ENCODE measurements at regions not wholly inside any gene's neighbourhood (a gene's known extent, or its start where the extent isn't known, plus 50 kb on each side); places are given as distances from the start of the nearest gene placed in this dataset.

DNA sequence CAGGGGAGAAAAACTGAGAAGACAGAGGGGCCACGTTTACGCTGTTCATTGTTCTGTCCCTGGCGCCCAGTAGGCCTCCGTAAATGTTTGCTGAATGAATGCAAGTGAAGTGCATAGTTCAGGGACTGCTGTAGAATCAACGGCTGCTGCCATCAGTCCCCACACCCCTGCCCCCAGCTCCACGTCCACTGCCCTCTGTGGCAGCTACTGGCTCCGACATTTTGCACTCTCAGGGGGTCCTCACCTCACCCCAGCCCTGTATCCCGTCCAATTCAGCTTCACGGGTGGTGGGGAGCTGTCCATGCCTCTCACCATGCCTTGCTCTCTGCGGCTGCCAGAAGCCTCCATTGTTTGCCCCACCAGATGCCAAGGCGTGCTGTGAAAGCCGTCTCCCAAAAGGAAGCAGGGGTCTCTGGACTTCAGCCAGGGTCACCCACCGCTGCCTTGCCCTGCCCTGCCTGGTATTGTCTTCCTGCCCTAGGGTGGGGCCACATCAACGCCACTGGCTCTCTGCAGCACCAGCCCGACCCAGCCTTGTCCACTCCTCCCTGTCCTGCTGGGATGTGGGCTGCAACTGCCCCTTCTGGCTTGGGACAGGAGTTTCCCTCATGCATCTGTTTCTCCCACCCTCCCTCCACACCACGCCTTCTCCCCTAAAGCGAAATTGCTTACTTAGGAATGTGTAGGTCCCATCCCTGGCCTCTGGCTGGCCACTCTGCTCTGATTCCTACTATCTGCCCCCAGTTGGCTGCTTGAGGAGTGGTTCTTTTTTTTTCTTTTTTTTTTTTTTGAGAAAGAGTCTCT, 86.0 kb downstream of the RHOB start:
- intact Hi-C loops (cut with DNase I; ENCODE audit: low total_unique reads), result loop anchor here (10.0 kb wide), 1 partner anchor 58 kb away; no protein-coding TSS in a partner anchor
- peak; percentile 82 for DNase-seq
- WGBS, 5 donors, result 59 to 69% (median 65%) methylated on average over 17 of the region's 17 CpGs
- Histone ChIP-seq H3K4me3 (no peak overlapping the region), H3K27ac (peak overlapping the region in 4 of 8 donors; percentile 27 to 61 (median 38)), H3K4me1 (peaks cover 0 to 32% (median 14%) of the 10 kb centered on the region in 6 donors), H3K36me3 (no peaks in the 10 kb centered on the region), H3K9me3 (no peaks in the 10 kb centered on the region), H3K27me3 (replicated peaks in 1 of 7) (peaks cover 0 to 4% (median 0%) of the 10 kb centered on the region in 7 donors)
- TF ChIP-seq, protein P1, sequence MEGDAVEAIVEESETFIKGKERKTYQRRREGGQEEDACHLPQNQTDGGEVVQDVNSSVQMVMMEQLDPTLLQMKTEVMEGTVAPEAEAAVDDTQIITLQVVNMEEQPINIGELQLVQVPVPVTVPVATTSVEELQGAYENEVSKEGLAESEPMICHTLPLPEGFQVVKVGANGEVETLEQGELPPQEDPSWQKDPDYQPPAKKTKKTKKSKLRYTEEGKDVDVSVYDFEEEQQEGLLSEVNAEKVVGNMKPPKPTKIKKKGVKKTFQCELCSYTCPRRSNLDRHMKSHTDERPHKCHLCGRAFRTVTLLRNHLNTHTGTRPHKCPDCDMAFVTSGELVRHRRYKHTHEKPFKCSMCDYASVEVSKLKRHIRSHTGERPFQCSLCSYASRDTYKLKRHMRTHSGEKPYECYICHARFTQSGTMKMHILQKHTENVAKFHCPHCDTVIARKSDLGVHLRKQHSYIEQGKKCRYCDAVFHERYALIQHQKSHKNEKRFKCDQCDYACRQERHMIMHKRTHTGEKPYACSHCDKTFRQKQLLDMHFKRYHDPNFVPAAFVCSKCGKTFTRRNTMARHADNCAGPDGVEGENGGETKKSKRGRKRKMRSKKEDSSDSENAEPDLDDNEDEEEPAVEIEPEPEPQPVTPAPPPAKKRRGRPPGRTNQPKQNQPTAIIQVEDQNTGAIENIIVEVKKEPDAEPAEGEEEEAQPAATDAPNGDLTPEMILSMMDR (IDR thresholded peaks at IDR 0.05 in 8 of 11, conservative IDR thresholded peaks at IDR 0.05 in 3 of 11), result no peak
- TF ChIP-seq POLR2AphosphoS5 (IDR thresholded peaks at IDR 0.05), result peak; percentile 53 to 80 (median 80)

DNA sequence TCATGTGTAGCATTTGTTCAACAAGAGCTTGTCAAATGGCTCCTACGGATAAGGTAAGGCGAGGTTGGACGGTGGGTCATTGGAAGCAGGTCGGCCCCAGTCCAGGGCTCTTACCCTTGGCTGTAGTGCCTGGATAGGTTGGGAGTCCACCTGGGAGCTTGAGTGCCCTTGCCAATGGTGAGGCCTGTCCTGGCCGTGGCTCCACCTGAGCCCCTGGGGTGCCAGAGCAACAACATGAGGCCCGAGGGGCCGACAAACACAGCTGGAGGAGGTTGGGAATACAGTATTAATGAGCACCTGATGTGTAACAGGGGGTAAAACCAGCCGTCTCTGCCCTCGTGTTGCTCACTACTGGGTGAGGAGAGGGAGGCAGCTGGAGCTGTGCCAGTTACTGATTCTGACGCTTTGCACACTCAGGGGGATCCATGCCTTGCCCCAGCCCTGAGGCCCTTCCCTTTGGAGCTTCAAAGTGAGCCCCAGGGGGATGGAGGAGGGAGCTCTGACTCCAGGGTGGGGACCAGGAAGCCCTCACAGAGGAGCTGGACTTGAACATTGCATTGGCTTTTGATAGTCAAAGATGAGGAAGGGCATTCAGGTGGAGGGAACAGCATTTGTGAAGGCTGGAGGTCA, 87.2 kb downstream of the RHOB start:
- Histone ChIP-seq H3K4me1 (peaks cover 0 to 32% (median 14%) of the 10 kb centered on the region in 6 donors), H3K9me3 (no peaks in the 10 kb centered on the region), H3K27me3 (replicated peaks in 1 of 7) (peaks cover 0 to 4% (median 0%) of the 10 kb centered on the region in 7 donors), H3K4me3 (no peak overlapping the region), H3K27ac (peak overlapping the region in 2 of 8 donors; percentile 46 to 61), H3K36me3 (no peaks in the 10 kb centered on the region)
- TF ChIP-seq, protein P1 (IDR thresholded peaks at IDR 0.05 in 8 of 11, conservative IDR thresholded peaks at IDR 0.05 in 3 of 11), result no peak
- TF ChIP-seq POLR2A (IDR thresholded peaks at IDR 0.05) (no peak), POLR2AphosphoS5 (IDR thresholded peaks at IDR 0.05) (no peak)
- peak; percentile 52 for DNase-seq
- intact Hi-C loops (cut with DNase I; ENCODE audit: low total_unique reads), result loop anchor here (10.0 kb wide), 1 partner anchor 59 kb away; no protein-coding TSS in a partner anchor
- 71 to 90% (median 85%) methylated on average over 10 of the region's 10 CpGs for WGBS, 5 donors

DNA sequence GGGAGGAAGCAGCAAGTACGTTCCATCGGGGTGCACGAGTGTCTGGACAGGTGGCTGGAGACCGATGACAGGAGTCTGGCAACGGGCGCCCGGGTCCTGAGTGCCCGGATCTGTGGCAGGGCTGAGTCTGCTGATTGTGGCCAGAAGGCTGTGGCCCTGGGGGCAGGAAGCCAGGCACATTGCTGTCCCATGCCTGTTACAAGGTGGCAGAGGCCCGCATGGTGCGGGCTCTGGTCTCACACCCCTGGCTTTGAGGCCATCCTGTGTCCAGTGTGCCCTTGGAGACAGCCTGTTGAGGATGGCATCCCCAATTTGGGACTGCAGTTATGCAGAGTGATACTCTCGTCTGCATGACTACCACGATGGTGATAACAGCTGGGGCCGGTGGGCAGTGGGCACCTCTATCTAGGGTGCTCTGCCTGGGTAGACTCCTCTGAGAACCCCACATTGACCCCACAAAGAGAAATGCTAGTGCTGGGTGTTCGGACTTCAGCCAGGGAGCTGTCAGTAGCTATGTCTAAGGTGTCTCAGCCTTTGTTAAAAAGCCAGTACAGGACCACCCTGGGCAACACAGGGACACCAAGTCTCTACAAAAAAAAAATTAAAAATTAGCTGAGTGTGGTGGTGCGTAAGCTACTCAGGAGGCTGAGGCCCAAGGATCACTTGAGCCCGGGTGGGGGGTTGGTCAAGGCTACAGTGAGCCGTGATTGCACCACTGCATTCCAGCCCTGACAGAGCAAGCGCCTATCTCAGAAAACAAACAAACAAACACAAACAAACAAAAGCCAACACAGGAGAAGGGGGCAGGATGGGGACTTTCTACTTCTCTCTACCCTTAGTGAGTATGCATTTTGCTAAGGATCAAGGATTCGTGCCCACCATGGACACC, 88.3 kb downstream of the RHOB start:
- peaks cover 0 to 10% (median 0%) of the 10 kb centered on the region in 7 donors for H3K27me3 ChIP-seq (replicated peaks in 1 of 7)
- WGBS, 5 donors, result 72 to 89% (median 84%) methylated on average over 17 to 19 of the region's 19 CpGs
- TF ChIP-seq POLR2AphosphoS5 (IDR thresholded peaks at IDR 0.05), result peak in 2 of 3 donors; percentile 42 to 66
- TF ChIP-seq, protein P1 (IDR thresholded peaks at IDR 0.05 in 8 of 11, conservative IDR thresholded peaks at IDR 0.05 in 3 of 11), result no peak
- no peaks in the 10 kb centered on the region for H3K36me3 ChIP-seq
- peaks cover 0 to 32% (median 14%) of the 10 kb centered on the region in 6 donors for H3K4me1 ChIP-seq
- no peak for DNase-seq
- no peaks in the 10 kb centered on the region for H3K9me3 ChIP-seq
- intact Hi-C loops (cut with DNase I; ENCODE audit: low total_unique reads), result loop anchor here (10.0 kb wide), 1 partner anchor 60 kb away; no protein-coding TSS in a partner anchor
- no peak overlapping the region for H3K4me3 ChIP-seq
- H3K27ac ChIP-seq, result no peak overlapping the region

Measured in spleen (tissue), 11 donors.